PC-3 (cell line): ENCODE measurements at regions not wholly inside any gene's neighbourhood (a gene's known extent, or its start where the extent isn't known, plus 50 kb on each side); places are given as distances from the start of the nearest gene placed in this dataset.
"Not testable (repeated sequence)": the region's sequence is repeated elsewhere in the genome, so short reads cannot be mapped to it uniquely, and the experiment has no call there.

Experiments used
- ATAC-seq: fragments of 200-7000 bp; cut with Tn5 transposase; 2 replicates; pipeline ENCODE4 v1.9.1; 2020; ENCODE audit warnings: mild to moderate bottlenecking, moderate library complexity
- BruUV-seq: library from RNA; stranded (reverse); fragments of 400-500 nt; replicated peaks from 2 replicates; lab custom pipeline; 2021; lab: Mats Ljungman, UMichigan
- CTCF ChIA-PET: fragments of 300-600 bp; sonication (Branson Sonifier 250); formaldehyde crosslinking; loops from one replicate; lab custom pipeline; 2022; ENCODE audit warnings: antibody characterized with exemption; lab: Charles Lee
- POLR2A ChIA-PET: fragments of 300-600 bp; sonication (Branson Sonifier 250); formaldehyde crosslinking; loops from one replicate; lab custom pipeline; 2022; ENCODE audit warnings: antibody characterized with exemption; ENCODE audit not compliant: unreplicated experiment; lab: Charles Lee
- DNase-seq: peaks from one replicate; pipeline ENCODE4 v3.0.0-alpha.2; 2015
- H2AFZ ChIP-seq: fragments of 300-600 bp; sonication (generic); 2 replicates; pipeline ENCODE4 v1.6.0; 2016; ENCODE audit warnings: antibody characterized with exemption, low read length
- H3F3A ChIP-seq: fragments of 300-600 bp; sonication (generic); one replicate; pipeline ENCODE4 v1.6.0; 2017; ENCODE audit warnings: antibody characterized with exemption, low read length, control low read depth, mild to moderate bottlenecking; ENCODE audit not compliant: unreplicated experiment
- H3K27ac ChIP-seq: fragments of 300-600 bp; sonication (generic); 2 replicates; pipeline ENCODE4 v1.5.1; 2016; ENCODE audit warnings: mild to moderate bottlenecking, low read length
- H3K27me3 ChIP-seq: fragments of 300-600 bp; sonication (generic); 2 replicates; pipeline ENCODE4 v1.6.1; 2016; ENCODE audit warnings: low read length, mixed read lengths
- H3K36me3 ChIP-seq: fragments of 300-600 bp; sonication (generic); 2 replicates; pipeline ENCODE4 v1.6.1; 2016; ENCODE audit warnings: low read depth, mixed run types, low read length, mixed read lengths
- H3K4me1 ChIP-seq: fragments of 300-600 bp; sonication (generic); 2 replicates; pipeline ENCODE4 v1.5.1; 2016; ENCODE audit warnings: low read length; ENCODE audit not compliant: insufficient read depth
- H3K4me2 ChIP-seq: fragments of 300-600 bp; sonication (generic); 2 replicates; pipeline ENCODE4 v1.6.0; 2016; ENCODE audit warnings: low read length
- H3K4me3 ChIP-seq: fragments of 300-600 bp; sonication (generic); 2 replicates; pipeline ENCODE4 v1.5.1; 2016; ENCODE audit warnings: mild to moderate bottlenecking, low read length, mixed read lengths
- H3K79me2 ChIP-seq: fragments of 300-600 bp; sonication (generic); 2 replicates; pipeline ENCODE4 v1.6.1; 2017; ENCODE audit warnings: low read length, mixed read lengths
- H3K9ac ChIP-seq: fragments of 300-600 bp; sonication (generic); 2 replicates; pipeline ENCODE4 v1.6.0; 2016; ENCODE audit warnings: mild to moderate bottlenecking, low read length
- H3K9me2 ChIP-seq: fragments of 300-600 bp; sonication (generic); replicated peaks from 2 replicates; pipeline ENCODE4 v1.6.1; 2016; ENCODE audit warnings: mixed run types, low read length, mixed read lengths
- H3K9me3 ChIP-seq: fragments of 300-600 bp; sonication (generic); 2 replicates; pipeline ENCODE4 v1.6.1; 2016; ENCODE audit warnings: low read length, mixed read lengths
- H4K20me1 ChIP-seq: fragments of 300-600 bp; sonication (generic); 2 replicates; pipeline ENCODE4 v1.6.1; 2016; ENCODE audit warnings: low read length, mixed read lengths
- CTCF ChIP-seq: fragments of 300-600 bp; sonication (generic); conservative IDR thresholded peaks from 2 replicates; pipeline ENCODE4 v1.5.1; 2017; ENCODE audit warnings: antibody characterized with exemption, low read depth, mild to moderate bottlenecking, low read length
- EZH2 ChIP-seq: fragments of 300-600 bp; sonication (generic); IDR thresholded peaks from one replicate; pipeline ENCODE4 v1.6.1; 2017; ENCODE audit warnings: antibody characterized with exemption, mild to moderate bottlenecking, low read length; ENCODE audit not compliant: unreplicated experiment
- EZH2phosphoT487 ChIP-seq: fragments of 300-600 bp; sonication (generic); IDR thresholded peaks from 2 replicates; pipeline ENCODE4 v1.6.1; 2018; ENCODE audit warnings: mild to moderate bottlenecking, antibody characterized with exemption, low read length, borderline replicate concordance
- intact Hi-C: fragments of 100-400 bp; cut with micrococcal nuclease; formaldehyde crosslinking; loops from 2 replicates; pipeline ENCODE4 v1.9.0; 2023

GRCh38 chr12:9404469-9405260 lies 196.5 kb upstream of the PZP start:
- TF ChIP-seq EZH2phosphoT487 (no peak), CTCF (no peak), EZH2 (no peak)
- H3K4me2 ChIP-seq: no peak overlapping the region
- no peaks in the 10 kb centered on the region for H3K36me3 ChIP-seq
- DNase-seq: no peak
- H3K9ac ChIP-seq: no peak overlapping the region
- BruUV-seq: no TSS peak
- POLR2A ChIA-PET: no interaction called here
- no peaks in the 10 kb centered on the region for H4K20me1 ChIP-seq
- H3F3A ChIP-seq: no peaks in the 10 kb centered on the region
- H3K9me2 ChIP-seq: no peaks in the 10 kb centered on the region
- H2AFZ ChIP-seq: no peak overlapping the region
- ATAC-seq: no peak
- no peaks in the 10 kb centered on the region for H3K4me1 ChIP-seq
- H3K27ac ChIP-seq: no peak overlapping the region
- H3K27me3 ChIP-seq: no peaks in the 10 kb centered on the region
- intact Hi-C loops: no loop called here
- CTCF ChIA-PET: no interaction called here
- no peaks in the 10 kb centered on the region for H3K79me2 ChIP-seq
- no peaks in the 10 kb centered on the region for H3K9me3 ChIP-seq
- no peak overlapping the region for H3K4me3 ChIP-seq

- no peaks in the 10 kb centered on the region for H3K4me1 ChIP-seq
- no peaks in the 10 kb centered on the region for H3K9me2 ChIP-seq
- H3K9me3 ChIP-seq: no peaks in the 10 kb centered on the region
- intact Hi-C loops: no loop called here
- no TSS peak for BruUV-seq
- no peaks in the 10 kb centered on the region for H3K27me3 ChIP-seq
- H3K36me3 ChIP-seq: no peaks in the 10 kb centered on the region
- no peaks in the 10 kb centered on the region for H3F3A ChIP-seq
- no peak overlapping the region for H3K27ac ChIP-seq
- no peaks in the 10 kb centered on the region for H4K20me1 ChIP-seq
- POLR2A ChIA-PET: no interaction called here
- H2AFZ ChIP-seq: no peak overlapping the region
- no peaks in the 10 kb centered on the region for H3K79me2 ChIP-seq
- ATAC-seq (no peak), DNase-seq (no peak)
- TF ChIP-seq EZH2 (no peak), CTCF (no peak), EZH2phosphoT487 (no peak)
- no peak overlapping the region for H3K9ac ChIP-seq
- H3K4me3 ChIP-seq: no peak overlapping the region
- CTCF ChIA-PET: no interaction called here
- H3K4me2 ChIP-seq: no peak overlapping the region
Observed at GRCh38 chr12:9404031-9404430, 195.8 kb upstream of the PZP start.

GRCh38 chr12:9402432-9403040 lies 194.3 kb upstream of the PZP start:
- H3K4me1 ChIP-seq, DNase-seq, H3K4me3 ChIP-seq, H3K9ac ChIP-seq, H3K27me3 ChIP-seq, ATAC-seq, H3K36me3 ChIP-seq, H2AFZ ChIP-seq, H3K27ac ChIP-seq, BruUV-seq, CTCF ChIA-PET, H3K9me3 ChIP-seq, H3K9me2 ChIP-seq, H3K4me2 ChIP-seq, intact Hi-C loops, H4K20me1 ChIP-seq, H3K79me2 ChIP-seq, H3F3A ChIP-seq, POLR2A ChIA-PET: not testable (repeated sequence)

- H3K4me3 ChIP-seq, BruUV-seq, H3K9me3 ChIP-seq, H3F3A ChIP-seq, intact Hi-C loops, POLR2A ChIA-PET, CTCF ChIA-PET, H4K20me1 ChIP-seq, H3K36me3 ChIP-seq, DNase-seq, H3K9me2 ChIP-seq, H3K4me1 ChIP-seq, H3K27ac ChIP-seq, H3K9ac ChIP-seq, H3K79me2 ChIP-seq, ATAC-seq, H2AFZ ChIP-seq, H3K4me2 ChIP-seq: not testable (repeated sequence)
- H3K27me3 ChIP-seq: peaks cover 23% of the 10 kb centered on the region
Observed at GRCh38 chr12:9396367-9396766, 188.2 kb upstream of the PZP start.

GRCh38 chr12:9395220-9395619 lies 187.0 kb upstream of the PZP start:
- H3K4me1 ChIP-seq, H3K27ac ChIP-seq, CTCF ChIA-PET, H3K4me2 ChIP-seq, intact Hi-C loops, H3K79me2 ChIP-seq, H4K20me1 ChIP-seq, H3K36me3 ChIP-seq, H2AFZ ChIP-seq, H3K9ac ChIP-seq, H3F3A ChIP-seq, H3K9me2 ChIP-seq, H3K9me3 ChIP-seq, H3K4me3 ChIP-seq, ATAC-seq, DNase-seq, BruUV-seq, POLR2A ChIA-PET: not testable (repeated sequence)
- H3K27me3 ChIP-seq: peaks cover 27% of the 10 kb centered on the region
